H1 (cell line): ENCODE measurements at regions not wholly inside any gene's neighbourhood (a gene's known extent, or its start where the extent isn't known, plus 50 kb on each side); places are given as distances from the start of the nearest gene placed in this dataset.

Experiments
- CTCF ChIA-PET: fragments of 300-600 bp; sonication (Branson Sonifier 250); formaldehyde crosslinking; loops from one replicate; lab custom pipeline; 2021; ENCODE audit not compliant: partially characterized antibody; lab: Charles Lee
- POLR2A ChIA-PET: fragments of 300-600 bp; sonication (Branson Sonifier 250); formaldehyde crosslinking; loops from one replicate; lab custom pipeline; 2021; ENCODE audit warnings: inconsistent platforms; ENCODE audit not compliant: partially characterized antibody; lab: Charles Lee
- DNase-seq, 2 experiments: peaks; one replicate each; pipeline versions ENCODE4 v3.0.0 to v3.0.0-alpha.2; 2010 to 2022; ENCODE audit warnings: low spot score in 2 of 2, low read depth in 1 of 2, mixed read lengths in 1 of 2
- FAIRE-seq: peaks from 2 replicates; lab custom pipeline; 2011; peaks lifted over from hg19 to GRCh38; lab: Jason Lieb, UNC
- H2AFZ ChIP-seq: 2 replicates; pipeline ENCODE4 v1.8.1; 2012; ENCODE audit warnings: low read length, inconsistent platforms
- H2AK5ac ChIP-seq: 2 replicates; pipeline ENCODE4 v1.6.1; 2013; ENCODE audit warnings: low read depth, low read length
- H2BK120ac ChIP-seq: replicated peaks from 2 replicates; pipeline ENCODE3; 2013; ENCODE audit warnings: low read depth, low read length, inconsistent platforms
- H2BK12ac ChIP-seq: 2 replicates; pipeline ENCODE4 v1.6.1; 2013; ENCODE audit warnings: low read depth, low read length
- H2BK15ac ChIP-seq: 2 replicates; pipeline ENCODE4 v1.6.1; 2013; ENCODE audit warnings: low read length
- H2BK20ac ChIP-seq: 2 replicates; pipeline ENCODE4 v1.6.1; 2013; ENCODE audit warnings: low read length
- H2BK5ac ChIP-seq: 2 replicates; pipeline ENCODE4 v1.6.1; 2013; ENCODE audit warnings: low read depth, low read length
- H3K14ac ChIP-seq: 2 replicates; pipeline ENCODE4 v1.6.1; 2013; ENCODE audit warnings: inconsistent platforms; ENCODE audit not compliant: insufficient read length
- H3K18ac ChIP-seq: 2 replicates; pipeline ENCODE4 v1.6.1; 2013; ENCODE audit warnings: low read length; ENCODE audit errors: extremely low read depth
- H3K23ac ChIP-seq: 2 replicates; pipeline ENCODE4 v1.6.1; 2013; ENCODE audit warnings: inconsistent platforms; ENCODE audit not compliant: insufficient read length
- H3K23me2 ChIP-seq: 2 replicates; pipeline ENCODE4 v1.6.1; 2013; ENCODE audit warnings: low read depth, low read length
- H3K27ac ChIP-seq: 2 replicates; pipeline ENCODE4 v1.6.1; 2011; ENCODE audit warnings: low read depth, low read length, inconsistent platforms
- H3K27me3 ChIP-seq, 4 experiments: replicated peaks in 1 of 4; 1 replicate in 1 of 4; 2 replicates in 3 of 4; pipeline versions ENCODE4 v1.6.1 to v1.8.1; 2011 to 2013; ENCODE audit warnings: low read length in 3 of 4, mild to moderate bottlenecking in 3 of 4, inconsistent platforms in 2 of 4, mixed read lengths in 2 of 4, moderate library complexity in 1 of 4; ENCODE audit not compliant: control insufficient read depth in 3 of 4, insufficient read depth in 3 of 4; ENCODE audit errors: extremely low read depth in 1 of 4
- H3K36me3 ChIP-seq, 4 experiments: 2 replicates each; pipeline versions ENCODE4 v1.6.1 to v1.8.1; 2011 to 2013; ENCODE audit warnings: mild to moderate bottlenecking in 4 of 4, low read length in 3 of 4, moderate library complexity in 2 of 4, control low read depth in 1 of 4, inconsistent platforms in 1 of 4; ENCODE audit not compliant: insufficient read depth in 4 of 4, control insufficient read depth in 2 of 4
- H3K4ac ChIP-seq: replicated peaks from 2 replicates; pipeline ENCODE3; 2013; ENCODE audit warnings: low read length, low read depth, mixed read lengths, inconsistent platforms; ENCODE audit not compliant: insufficient read length
- H3K4me1 ChIP-seq, 4 experiments: replicated peaks in 1 of 4; 1 replicate in 1 of 4; 2 replicates in 3 of 4; pipeline versions ENCODE4 v1.6.1 to v1.8.1; 2011 to 2013; ENCODE audit warnings: low read length in 3 of 4, inconsistent platforms in 2 of 4, mixed read lengths in 1 of 4; ENCODE audit not compliant: insufficient read depth in 4 of 4, control insufficient read depth in 3 of 4
- H3K4me2 ChIP-seq, 2 experiments: 2 replicates each; pipeline versions ENCODE4 v1.6.1 to v1.8.1; 2011 to 2013; ENCODE audit warnings: low read depth in 2 of 2, low read length in 2 of 2, control low read depth in 1 of 2, inconsistent platforms in 1 of 2, mild to moderate bottlenecking in 1 of 2; ENCODE audit not compliant: insufficient read depth in 1 of 2
- H3K4me3 ChIP-seq, 4 experiments: fragments of 200-600, 300-600 bp in 1 of 4; sonication (generic), shearing (Covaris generic), sonication (Bioruptor Twin) in 1 of 4; 2 replicates each; pipeline versions ENCODE4 v1.5.1 to v1.8.1; 2011 to 2016; ENCODE audit warnings: low read length in 4 of 4, low read depth in 3 of 4, control low read depth in 2 of 4, inconsistent platforms in 2 of 4, mild to moderate bottlenecking in 2 of 4, mixed read lengths in 1 of 4, moderate library complexity in 1 of 4; ENCODE audit not compliant: insufficient read depth in 2 of 4; ENCODE audit errors: extremely low read depth in 1 of 4
- H3K56ac ChIP-seq: replicated peaks from 2 replicates; pipeline ENCODE3; 2013; ENCODE audit warnings: low read depth, mild to moderate bottlenecking, mixed read lengths, low read length, inconsistent platforms; ENCODE audit not compliant: insufficient read length
- H3K79me1 ChIP-seq: 2 replicates; pipeline ENCODE4 v1.6.1; 2013; ENCODE audit warnings: low read depth, low read length, control low read depth
- H3K79me2 ChIP-seq, 2 experiments: 2 replicates each; pipeline versions ENCODE4 v1.6.1 to v1.8.1; 2012 to 2013; ENCODE audit warnings: low read length in 2 of 2, mild to moderate bottlenecking in 2 of 2, inconsistent platforms in 1 of 2; ENCODE audit not compliant: insufficient read depth in 2 of 2, control insufficient read depth in 1 of 2
- H3K9ac ChIP-seq, 4 experiments: replicated peaks in 1 of 4; 1 replicate in 1 of 4; 2 replicates in 3 of 4; pipeline versions ENCODE4 v1.6.1 to v1.8.1; 2011 to 2013; ENCODE audit warnings: low read depth in 3 of 4, low read length in 3 of 4, control low read depth in 2 of 4, mild to moderate bottlenecking in 2 of 4, moderate library complexity in 2 of 4, inconsistent platforms in 1 of 4; ENCODE audit errors: extremely low read depth in 1 of 4
- H3K9me3 ChIP-seq, 2 experiments: 2 replicates each; pipeline versions ENCODE4 v1.6.1 to v1.8.1; 2012 to 2013; ENCODE audit warnings: mild to moderate bottlenecking in 2 of 2, moderate library complexity in 2 of 2, control low read depth in 1 of 2, inconsistent platforms in 1 of 2, low read depth in 1 of 2, low read length in 1 of 2, mixed read lengths in 1 of 2; ENCODE audit not compliant: insufficient read depth in 2 of 2
- H4K20me1 ChIP-seq, 2 experiments: replicated peaks in 1 of 2; 2 replicates each; pipeline versions ENCODE3 to v1.8.1; 2011 to 2013; ENCODE audit warnings: inconsistent platforms in 2 of 2, low read length in 2 of 2, mild to moderate bottlenecking in 1 of 2; ENCODE audit not compliant: insufficient read depth in 2 of 2, control insufficient read depth in 1 of 2
- H4K5ac ChIP-seq: 2 replicates; pipeline ENCODE4 v1.6.1; 2013; ENCODE audit warnings: low read length, low read depth, mixed read lengths, inconsistent platforms; ENCODE audit not compliant: insufficient read length
- H4K8ac ChIP-seq: 2 replicates; pipeline ENCODE4 v1.8.0; 2013; ENCODE audit warnings: mild to moderate bottlenecking, moderate library complexity, low read length, inconsistent platforms; ENCODE audit not compliant: insufficient read depth; ENCODE audit errors: extremely low read depth
- H4K91ac ChIP-seq: replicated peaks from 2 replicates; pipeline ENCODE3; 2013; ENCODE audit warnings: low read length, mixed read lengths, inconsistent platforms; ENCODE audit not compliant: insufficient read length
- BCL11A ChIP-seq, 2 experiments: IDR thresholded peaks; one replicate each; pipeline ENCODE4 v1.6.1; 2011; ENCODE audit warnings: low read depth in 2 of 2, low read length in 2 of 2, mild to moderate bottlenecking in 2 of 2
- CHD2 ChIP-seq: IDR thresholded peaks from 2 replicates; pipeline ENCODE4 v1.6.1; 2012; ENCODE audit warnings: low read length, improper control_type of control experiment
- CREB1 ChIP-seq: IDR thresholded peaks from 2 replicates; pipeline ENCODE4 v1.6.1; 2012; ENCODE audit warnings: inconsistent platforms
- NANOG ChIP-seq: IDR thresholded peaks from 2 replicates; pipeline ENCODE4 v1.6.1; 2011; ENCODE audit warnings: low read length, low read depth, mild to moderate bottlenecking, inconsistent platforms; ENCODE audit not compliant: insufficient read depth, poor library complexity, severe bottlenecking
- POLR2A ChIP-seq, 2 experiments: IDR thresholded peaks; 1 replicate in 1 of 2; 2 replicates in 1 of 2; pipeline ENCODE4 v1.6.1; 2011; ENCODE audit warnings: low read depth in 2 of 2, low read length in 2 of 2, mild to moderate bottlenecking in 2 of 2; ENCODE audit errors: control extremely low read depth in 1 of 2
- RFX5 ChIP-seq: IDR thresholded peaks from 2 replicates; pipeline ENCODE4 v1.6.1; 2011; ENCODE audit warnings: low read depth, low read length, improper control_type of control experiment, borderline replicate concordance
- RNF2 ChIP-seq: fragments of 200-900, 300-1000 bp; sonication (generic); IDR thresholded peaks from 2 replicates; pipeline ENCODE4 v1.7.1; 2016; ENCODE audit warnings: borderline replicate concordance, low read depth, mild to moderate bottlenecking, antibody characterized with exemption, low read length; ENCODE audit not compliant: poor library complexity, severe bottlenecking; ENCODE audit errors: missing control alignments
- SAP30 ChIP-seq: fragments of 300-600 bp; sonication (generic); IDR thresholded peaks from 2 replicates; pipeline ENCODE4 v1.7.1; 2012; ENCODE audit warnings: low read length, moderate library complexity, mild to moderate bottlenecking, inconsistent platforms; ENCODE audit not compliant: insufficient read depth, insufficient replicate concordance
- YY1 ChIP-seq: IDR thresholded peaks from 2 replicates; pipeline ENCODE4 v1.6.1; 2011; ENCODE audit warnings: low read depth, mild to moderate bottlenecking, low read length
- TF ChIP-seq, protein P1 (sequence below): IDR thresholded peaks from 2 replicates; pipeline ENCODE4 v1.6.1; 2012; ENCODE audit warnings: inconsistent platforms

DNA sequence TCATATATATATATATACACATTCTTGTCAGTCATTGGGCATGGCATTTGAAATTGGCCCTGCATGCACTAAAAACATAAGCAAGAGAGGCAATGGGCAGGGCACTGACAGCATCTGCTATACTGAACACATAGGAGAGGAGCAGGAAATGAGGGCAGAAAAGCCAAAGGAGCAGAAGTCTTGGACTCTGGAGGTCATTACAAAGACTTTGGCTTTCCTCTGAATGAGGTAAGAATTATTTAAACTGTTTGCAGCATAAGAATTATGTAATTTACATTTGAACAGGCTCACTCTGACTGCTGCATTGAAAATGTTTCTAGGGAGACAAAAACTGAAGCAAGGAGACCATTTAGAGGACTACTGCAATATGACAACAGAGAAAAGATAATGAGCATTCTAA is 396.5 kb downstream of the PRDM5 start:
- Histone ChIP-seq H2BK12ac (no peak overlapping the region; the same call in 1 of the 2 replicates), H3K23ac (no peak overlapping the region), H3K36me3 (no peaks in the 10 kb centered on the region), H3K23me2 (no peaks in the 10 kb centered on the region), H3K27ac (no peak overlapping the region), H3K4me2 (no peak overlapping the region), H2AK5ac (no peak overlapping the region), H3K4me3 (no peak overlapping the region), H2BK5ac (no peak overlapping the region), H3K14ac (no peak overlapping the region), H3K4ac (no peak overlapping the region), H4K91ac (no peak overlapping the region), H3K18ac (no peak overlapping the region), H3K9me3 (peaks cover 0 to 8% of the 10 kb centered on the region in 2 experiments; a peak in 2 of 4 replicates), H2AFZ (no peak overlapping the region), H4K5ac (no peak overlapping the region), H3K4me1 (peaks cover 0 to 8% (median 2%) of the 10 kb centered on the region in 4 experiments; a peak in 2 of 7 replicates), H3K79me1 (no peaks in the 10 kb centered on the region), H3K79me2 (no peaks in the 10 kb centered on the region)
- no peak for FAIRE-seq
- CTCF ChIA-PET = no interaction called here
- POLR2A ChIA-PET = no interaction called here
- TF ChIP-seq POLR2A (IDR thresholded peaks at IDR 0.05; ENCODE audit: control extremely low read depth in 1 of 2, low read depth in 2 of 2, low read length in 2 of 2) (no peak), CREB1 (no peak), YY1 (no peak), RNF2 (no peak), SAP30 (no peak), BCL11A (IDR thresholded peaks at IDR 0.05; ENCODE audit: low read depth in 2 of 2, low read length in 2 of 2) (no peak), CHD2 (no peak), RFX5 (no peak), NANOG (no peak)
- TF ChIP-seq, protein P1, sequence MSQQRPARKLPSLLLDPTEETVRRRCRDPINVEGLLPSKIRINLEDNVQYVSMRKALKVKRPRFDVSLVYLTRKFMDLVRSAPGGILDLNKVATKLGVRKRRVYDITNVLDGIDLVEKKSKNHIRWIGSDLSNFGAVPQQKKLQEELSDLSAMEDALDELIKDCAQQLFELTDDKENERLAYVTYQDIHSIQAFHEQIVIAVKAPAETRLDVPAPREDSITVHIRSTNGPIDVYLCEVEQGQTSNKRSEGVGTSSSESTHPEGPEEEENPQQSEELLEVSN = no peak
- TF ChIP-seq, all 59 proteins: peak for 0
- Histone ChIP-seq H2BK120ac (no peak overlapping the region), H3K56ac (no peak overlapping the region), H4K20me1 (no peaks in the 10 kb centered on the region), H3K9ac (no peak overlapping the region), H2BK15ac (no peak overlapping the region), H4K8ac (no peak overlapping the region), H2BK20ac (no peak overlapping the region), H3K27me3 (no peaks in the 10 kb centered on the region)
- no peak for DNase-seq
